SK-N-SH treated with all-trans-retinoic acid at 6 μM for 48 hours (cell line): ENCODE measurements at regions not wholly inside any gene's neighbourhood (a gene's known extent, or its start where the extent isn't known, plus 50 kb on each side); places are given as distances from the start of the nearest gene placed in this dataset.

Experiments
- ATAC-seq: fragments of 200-7000 bp; cut with Tn5 transposase; 3 replicates; pipeline ENCODE4 v1.9.1; 2020; ENCODE audit warnings: mild to moderate bottlenecking, moderate library complexity
- ARNTL ChIP-seq: fragments of 450-650 bp; formaldehyde crosslinking; IDR thresholded peaks from 2 replicates; pipeline ENCODE4 v1.5.0; 2020; ENCODE audit warnings: low read depth, mild to moderate bottlenecking, moderate library complexity, borderline replicate concordance
- BACH2 ChIP-seq: fragments of 250-450 bp; sonication (Bioruptor Pico); IDR thresholded peaks from 2 replicates; pipeline ENCODE4 v1.9.0; 2021; ENCODE audit warnings: mild to moderate bottlenecking, borderline replicate concordance
- CSDC2 ChIP-seq: fragments of 250-450 bp; sonication (Bioruptor Pico); IDR thresholded peaks from 2 replicates; pipeline ENCODE4 v1.5.0; 2020; ENCODE audit warnings: mild to moderate bottlenecking, moderate library complexity
- ESRRG ChIP-seq: fragments of 250-450 bp; sonication (Bioruptor Pico); IDR thresholded peaks from 2 replicates; pipeline ENCODE4 v1.6.1; 2021; ENCODE audit warnings: mild to moderate bottlenecking
- GLIS3 ChIP-seq: fragments of 250-450 bp; sonication (Bioruptor Pico); IDR thresholded peaks from 2 replicates; pipeline ENCODE4 v1.5.0; 2020; ENCODE audit warnings: mild to moderate bottlenecking, moderate library complexity
- ISL1 ChIP-seq: fragments of 250-450 bp; sonication (Bioruptor Pico); IDR thresholded peaks from 2 replicates; pipeline ENCODE4 v2.1.2; 2022; ENCODE audit warnings: mild to moderate bottlenecking, moderate library complexity
- OSR1 ChIP-seq: fragments of 250-450 bp; sonication (Bioruptor Pico); IDR thresholded peaks from 2 replicates; pipeline ENCODE4 v1.8.0; 2022; ENCODE audit warnings: moderate library complexity, mild to moderate bottlenecking, inconsistent platforms
- PATZ1 ChIP-seq: fragments of 250-450 bp; sonication (Bioruptor Pico); IDR thresholded peaks from 2 replicates; pipeline ENCODE4 v1.8.0; 2020; ENCODE audit warnings: mild to moderate bottlenecking, moderate library complexity, borderline replicate concordance
- PPARA ChIP-seq: fragments of 250-450 bp; sonication (Bioruptor Pico); IDR thresholded peaks from 2 replicates; pipeline ENCODE4 v1.5.0; 2020; ENCODE audit warnings: mild to moderate bottlenecking, borderline replicate concordance
- RARB ChIP-seq: fragments of 250-450 bp; sonication (Bioruptor Pico); IDR thresholded peaks from 2 replicates; pipeline ENCODE4 v1.8.0; 2021; ENCODE audit warnings: mild to moderate bottlenecking, moderate library complexity
- SNAI2 ChIP-seq: fragments of 250-450 bp; sonication (Bioruptor Pico); IDR thresholded peaks from 2 replicates; pipeline ENCODE4 v1.5.0; 2020; ENCODE audit warnings: mild to moderate bottlenecking, moderate library complexity
- TCF4 ChIP-seq: fragments of 250-450 bp; sonication (Bioruptor Pico); IDR thresholded peaks from 2 replicates; pipeline ENCODE4 v1.8.0; 2021; ENCODE audit warnings: mild to moderate bottlenecking, moderate library complexity, borderline replicate concordance
- TOX ChIP-seq: fragments of 250-450 bp; sonication (Bioruptor Pico); IDR thresholded peaks from 2 replicates; pipeline ENCODE4 v1.8.0; 2021; ENCODE audit warnings: mild to moderate bottlenecking, moderate library complexity, borderline replicate concordance
- TSHZ2 ChIP-seq: fragments of 250-450 bp; sonication (Bioruptor Pico); IDR thresholded peaks from 2 replicates; pipeline ENCODE4 v1.5.0; 2020; ENCODE audit warnings: mild to moderate bottlenecking, moderate library complexity
- ZC3H10 ChIP-seq: fragments of 250-450 bp; sonication (Bioruptor Pico); IDR thresholded peaks from 2 replicates; pipeline ENCODE4 v1.5.1; 2021; ENCODE audit warnings: mild to moderate bottlenecking, moderate library complexity
- ZFP3 ChIP-seq: fragments of 250-450 bp; sonication (Bioruptor Pico); IDR thresholded peaks from 2 replicates; pipeline ENCODE4 v1.5.0; 2020; ENCODE audit warnings: mild to moderate bottlenecking, moderate library complexity
- ZFP30 ChIP-seq: fragments of 450-650 bp; formaldehyde crosslinking; IDR thresholded peaks from 2 replicates; pipeline ENCODE4 v1.5.0; 2022; ENCODE audit warnings: mild to moderate bottlenecking, moderate library complexity
- ZNF565 ChIP-seq: fragments of 450-650 bp; formaldehyde crosslinking; conservative IDR thresholded peaks from 2 replicates; pipeline ENCODE4 v1.5.0; 2020; ENCODE audit warnings: low read depth, mild to moderate bottlenecking, moderate library complexity
- ZNF8 ChIP-seq: fragments of 450-650 bp; formaldehyde crosslinking; IDR thresholded peaks from 2 replicates; pipeline ENCODE4 v1.5.0; 2020; ENCODE audit warnings: mild to moderate bottlenecking, moderate library complexity
- TF ChIP-seq, protein P1 (sequence below): fragments of 250-450 bp; sonication (Bioruptor Pico); IDR thresholded peaks from 2 replicates; pipeline ENCODE4 v1.5.1; 2020; ENCODE audit warnings: low read depth, mild to moderate bottlenecking, moderate library complexity
- TF ChIP-seq, protein P2 (sequence below): fragments of 250-450 bp; sonication (Bioruptor Pico); IDR thresholded peaks from 2 replicates; pipeline ENCODE4 v1.5.1; 2021; ENCODE audit warnings: mild to moderate bottlenecking, moderate library complexity
- TF ChIP-seq, protein P3 (sequence below): fragments of 250-450 bp; sonication (Bioruptor Pico); IDR thresholded peaks from 2 replicates; pipeline ENCODE4 v1.8.0; 2021; ENCODE audit warnings: low read depth, mild to moderate bottlenecking, moderate library complexity, borderline replicate concordance

DNA sequence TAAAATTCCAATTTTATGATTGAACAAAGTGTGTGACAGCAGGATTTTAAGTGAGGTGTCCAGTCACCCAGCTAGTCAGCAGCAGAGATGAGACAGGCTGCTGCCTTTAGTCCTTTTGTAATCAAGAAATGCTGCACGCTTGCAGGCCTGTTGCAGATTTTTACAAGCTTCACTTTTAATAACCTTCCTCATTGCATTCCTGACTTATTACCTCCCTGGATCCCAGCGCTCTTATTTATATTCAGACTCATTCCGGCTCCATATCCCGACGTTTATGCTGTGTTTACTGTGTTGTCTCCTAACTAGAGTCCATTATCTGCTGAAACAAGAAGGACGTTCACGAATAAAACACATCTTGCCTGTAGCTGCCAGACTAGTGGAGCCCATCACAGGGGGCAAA lies 442.5 kb upstream of the KLHL29 start (continued):
- TF ChIP-seq TSHZ2: no peak

- ATAC-seq: no peak
- TF ChIP-seq BACH2 (CRISPR knock-in tag) (no peak), ZFP30 (CRISPR knock-in tag) (no peak), ZFP3 (CRISPR knock-in tag) (no peak), ESRRG (CRISPR knock-in tag) (no peak), ZNF565 (no peak), ISL1 (no peak), ZNF8 (no peak), RARB (no peak), OSR1 (no peak), SNAI2 (CRISPR knock-in tag) (no peak), GLIS3 (CRISPR knock-in tag) (no peak), TSHZ2 (no peak)
These were observed 440.8 kb upstream of the KLHL29 start for GRCh38 chr2:22944143-22944542.

DNA sequence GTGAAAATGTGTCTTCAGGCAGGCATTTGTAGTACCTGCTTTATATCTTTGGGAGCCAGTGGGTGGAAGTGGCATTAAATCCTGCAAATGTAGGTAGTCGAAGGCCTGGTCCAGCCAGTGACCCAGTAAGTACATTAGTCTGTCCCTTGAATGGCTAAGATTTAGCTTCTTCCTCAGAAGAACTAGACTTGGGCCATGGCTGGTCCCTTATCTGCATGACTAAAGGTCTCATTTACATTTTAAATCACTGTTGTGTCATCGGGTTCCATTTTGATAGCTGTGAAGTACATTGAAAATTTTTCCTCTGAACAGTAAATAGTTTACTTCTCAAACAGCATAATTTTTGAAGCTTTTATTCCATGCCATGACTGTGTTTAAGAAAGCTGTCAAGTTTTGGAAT lies 438.4 kb upstream of the KLHL29 start:
- no peak for ATAC-seq

DNA sequence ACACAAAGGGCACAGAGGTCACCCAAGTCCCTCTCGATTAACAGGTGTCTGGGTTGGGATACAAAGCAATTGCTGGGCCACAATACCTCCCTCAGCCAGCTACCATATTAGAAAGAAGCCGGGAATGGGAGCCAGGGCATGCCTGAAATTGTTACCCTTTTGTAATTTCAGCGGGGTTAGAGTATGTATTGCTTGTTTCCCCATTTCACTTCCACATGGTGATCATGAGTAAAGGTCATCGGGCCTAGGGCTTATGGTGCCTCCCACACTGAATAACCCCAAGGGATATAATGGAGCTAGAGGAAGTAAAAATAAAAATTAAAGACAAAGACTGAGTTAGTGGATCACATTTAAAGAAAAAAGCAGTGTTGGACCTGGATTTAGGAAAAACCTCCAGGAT lies 437.2 kb upstream of the KLHL29 start:
- no peak for ATAC-seq
- TF ChIP-seq OSR1 (no peak), ZNF565 (no peak), SNAI2 (CRISPR knock-in tag) (no peak), BACH2 (CRISPR knock-in tag) (no peak), PATZ1 (CRISPR knock-in tag) (no peak), ZFP30 (CRISPR knock-in tag) (no peak), TCF4 (no peak), ZNF8 (no peak), ESRRG (CRISPR knock-in tag) (no peak), TOX (no peak), RARB (no peak), PPARA (CRISPR knock-in tag) (no peak), ZC3H10 (no peak)
- TF ChIP-seq, protein P1, sequence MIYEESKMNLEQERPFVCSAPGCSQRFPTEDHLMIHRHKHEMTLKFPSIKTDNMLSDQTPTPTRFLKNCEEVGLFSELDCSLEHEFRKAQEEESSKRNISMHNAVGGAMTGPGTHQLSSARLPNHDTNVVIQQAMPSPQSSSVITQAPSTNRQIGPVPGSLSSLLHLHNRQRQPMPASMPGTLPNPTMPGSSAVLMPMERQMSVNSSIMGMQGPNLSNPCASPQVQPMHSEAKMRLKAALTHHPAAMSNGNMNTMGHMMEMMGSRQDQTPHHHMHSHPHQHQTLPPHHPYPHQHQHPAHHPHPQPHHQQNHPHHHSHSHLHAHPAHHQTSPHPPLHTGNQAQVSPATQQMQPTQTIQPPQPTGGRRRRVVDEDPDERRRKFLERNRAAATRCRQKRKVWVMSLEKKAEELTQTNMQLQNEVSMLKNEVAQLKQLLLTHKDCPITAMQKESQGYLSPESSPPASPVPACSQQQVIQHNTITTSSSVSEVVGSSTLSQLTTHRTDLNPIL (CRISPR knock-in tag): no peak

More for the DNA sequence above, 438.4 kb upstream of the KLHL29 start:
- TF ChIP-seq, protein P2, sequence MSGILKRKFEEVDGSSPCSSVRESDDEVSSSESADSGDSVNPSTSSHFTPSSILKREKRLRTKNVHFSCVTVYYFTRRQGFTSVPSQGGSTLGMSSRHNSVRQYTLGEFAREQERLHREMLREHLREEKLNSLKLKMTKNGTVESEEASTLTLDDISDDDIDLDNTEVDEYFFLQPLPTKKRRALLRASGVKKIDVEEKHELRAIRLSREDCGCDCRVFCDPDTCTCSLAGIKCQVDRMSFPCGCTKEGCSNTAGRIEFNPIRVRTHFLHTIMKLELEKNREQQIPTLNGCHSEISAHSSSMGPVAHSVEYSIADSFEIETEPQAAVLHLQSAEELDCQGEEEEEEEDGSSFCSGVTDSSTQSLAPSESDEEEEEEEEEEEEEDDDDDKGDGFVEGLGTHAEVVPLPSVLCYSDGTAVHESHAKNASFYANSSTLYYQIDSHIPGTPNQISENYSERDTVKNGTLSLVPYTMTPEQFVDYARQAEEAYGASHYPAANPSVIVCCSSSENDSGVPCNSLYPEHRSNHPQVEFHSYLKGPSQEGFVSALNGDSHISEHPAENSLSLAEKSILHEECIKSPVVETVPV: no peak
- no peak for TF ChIP-seq OSR1
- no peak for TF ChIP-seq BACH2 (CRISPR knock-in tag)
- no peak for TF ChIP-seq CSDC2 (CRISPR knock-in tag)
- TF ChIP-seq ZFP30 (CRISPR knock-in tag): no peak
- TF ChIP-seq ESRRG (CRISPR knock-in tag): no peak
- TF ChIP-seq ARNTL (CRISPR knock-in tag): no peak
- TF ChIP-seq, protein P3, sequence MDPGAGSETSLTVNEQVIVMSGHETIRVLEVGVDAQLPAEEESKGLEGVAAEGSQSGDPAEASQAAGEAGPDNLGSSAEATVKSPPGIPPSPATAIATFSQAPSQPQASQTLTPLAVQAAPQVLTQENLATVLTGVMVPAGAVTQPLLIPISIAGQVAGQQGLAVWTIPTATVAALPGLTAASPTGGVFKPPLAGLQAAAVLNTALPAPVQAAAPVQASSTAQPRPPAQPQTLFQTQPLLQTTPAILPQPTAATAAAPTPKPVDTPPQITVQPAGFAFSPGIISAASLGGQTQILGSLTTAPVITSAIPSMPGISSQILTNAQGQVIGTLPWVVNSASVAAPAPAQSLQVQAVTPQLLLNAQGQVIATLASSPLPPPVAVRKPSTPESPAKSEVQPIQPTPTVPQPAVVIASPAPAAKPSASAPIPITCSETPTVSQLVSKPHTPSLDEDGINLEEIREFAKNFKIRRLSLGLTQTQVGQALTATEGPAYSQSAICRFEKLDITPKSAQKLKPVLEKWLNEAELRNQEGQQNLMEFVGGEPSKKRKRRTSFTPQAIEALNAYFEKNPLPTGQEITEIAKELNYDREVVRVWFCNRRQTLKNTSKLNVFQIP: no peak
- no peak for TF ChIP-seq ZC3H10
- TF ChIP-seq, all 23 proteins: peak for 0
